Fibroblast of the aortic adventitia (primary cell): ENCODE measurements at regions not wholly inside any gene's neighbourhood (a gene's known extent, or its start where the extent isn't known, plus 50 kb on each side); places are given as distances from the start of the nearest gene placed in this dataset.

ENCODE experiments used
- DNase-seq: peaks from one replicate; pipeline ENCODE4 v3.0.0-alpha.2; 2010; ENCODE audit warnings: low read depth
- H3K4me3 ChIP-seq: 2 replicates; pipeline ENCODE4 v1.5.1; 2011; ENCODE audit warnings: low read depth, mild to moderate bottlenecking, control low read depth, low read length, moderate library complexity
- CTCF ChIP-seq: IDR thresholded peaks from 2 replicates; pipeline ENCODE4 v1.5.1; 2011; ENCODE audit warnings: mild to moderate bottlenecking, low read length, control low read depth, inconsistent platforms; ENCODE audit not compliant: insufficient read depth

GRCh38 chr2:236787885-236788284 is 218.3 kb downstream of the ACKR3 start:
- TF ChIP-seq CTCF: no peak
- no peak overlapping the region for H3K4me3 ChIP-seq
- DNase-seq: no peak

- no peak for TF ChIP-seq CTCF
- no peak overlapping the region for H3K4me3 ChIP-seq
- peak; percentile 62 for DNase-seq
Observed at GRCh38 chr2:236790963-236791362, 221.3 kb downstream of the ACKR3 start.

GRCh38 chr2:236793023-236794011 is 223.7 kb downstream of the ACKR3 start:
- no peak for DNase-seq
- no peak overlapping the region for H3K4me3 ChIP-seq
- no peak for TF ChIP-seq CTCF

- no peak overlapping the region for H3K4me3 ChIP-seq
- TF ChIP-seq CTCF: no peak
- peak; percentile 21 for DNase-seq
Observed at GRCh38 chr2:236794176-236794957, 224.7 kb downstream of the ACKR3 start.

- no peak for TF ChIP-seq CTCF
- peak; percentile 61 for DNase-seq
- no peak overlapping the region for H3K4me3 ChIP-seq
Observed at GRCh38 chr2:236795169-236795860, 225.7 kb downstream of the ACKR3 start.

GRCh38 chr2:236795861-236796219 is 226.2 kb downstream of the ACKR3 start:
- no peak for TF ChIP-seq CTCF
- no peak for DNase-seq
- no peak overlapping the region for H3K4me3 ChIP-seq
